ENCODE measurements at regions not wholly inside any gene's neighbourhood (a gene's known extent, or its start where the extent isn't known, plus 50 kb on each side); places are given as distances from the start of the nearest gene placed in this dataset.
"Not testable (repeated sequence)": the region's sequence is repeated elsewhere in the genome, so short reads cannot be mapped to it uniquely, and the experiment has no call there.

GRCh38 chr3:72050048-72050632 lies 265.2 kb upstream of the PROK2 start:
- no peak for DNase-seq (ENCODE audit: low spot score)

- no peak for DNase-seq (ENCODE audit: low spot score)
These were observed 264.4 kb upstream of the PROK2 start for GRCh38 chr3:72049300-72049699.

- DNase-seq (ENCODE audit: low spot score), result no peak
These were observed 263.9 kb upstream of the PROK2 start for GRCh38 chr3:72048873-72049272.

- no peak for DNase-seq (ENCODE audit: low spot score)
These were observed 262.4 kb upstream of the PROK2 start for GRCh38 chr3:72047221-72047871.

- no peak for DNase-seq (ENCODE audit: low spot score)
These were observed 259.4 kb upstream of the PROK2 start for GRCh38 chr3:72044231-72044855.

GRCh38 chr3:72043204-72044133 lies 258.5 kb upstream of the PROK2 start:
- no peak for DNase-seq (ENCODE audit: low spot score)

- no peak for DNase-seq (ENCODE audit: low spot score)
These were observed 257.7 kb upstream of the PROK2 start for GRCh38 chr3:72042397-72043203.

GRCh38 chr3:72041511-72041910 lies 256.6 kb upstream of the PROK2 start:
- DNase-seq (ENCODE audit: low spot score), result no peak

GRCh38 chr3:72041076-72041475 lies 256.1 kb upstream of the PROK2 start:
- DNase-seq (ENCODE audit: low spot score), result no peak

- DNase-seq (ENCODE audit: low spot score), result no peak
These were observed 254.7 kb upstream of the PROK2 start for GRCh38 chr3:72039677-72040076.

- DNase-seq (ENCODE audit: low spot score), result no peak
These were observed 252.0 kb upstream of the PROK2 start for GRCh38 chr3:72036899-72037298.

GRCh38 chr3:72035606-72036005 lies 250.7 kb upstream of the PROK2 start:
- DNase-seq (ENCODE audit: low spot score), result no peak

GRCh38 chr3:72034986-72035385 lies 250.0 kb upstream of the PROK2 start:
- DNase-seq (ENCODE audit: low spot score), result peak; percentile 14

- no peak for DNase-seq (ENCODE audit: low spot score)
These were observed 248.9 kb upstream of the PROK2 start for GRCh38 chr3:72033666-72034428.

- DNase-seq (ENCODE audit: low spot score), result no peak
These were observed 247.6 kb upstream of the PROK2 start for GRCh38 chr3:72032441-72033135.

GRCh38 chr3:72031581-72031980 lies 246.6 kb upstream of the PROK2 start:
- DNase-seq (ENCODE audit: low spot score), result no peak

GRCh38 chr3:72030296-72030695 lies 245.3 kb upstream of the PROK2 start:
- DNase-seq (ENCODE audit: low spot score), result not testable (repeated sequence)

GRCh38 chr3:72028726-72029125 lies 243.8 kb upstream of the PROK2 start:
- not testable (repeated sequence) for DNase-seq (ENCODE audit: low spot score)

GRCh38 chr3:72028307-72028706 lies 243.4 kb upstream of the PROK2 start:
- not testable (repeated sequence) for DNase-seq (ENCODE audit: low spot score)

GRCh38 chr3:72027728-72028127 lies 242.8 kb upstream of the PROK2 start:
- peak; percentile 24 for DNase-seq (ENCODE audit: low spot score)
